Liver (tissue), 8 donors: ENCODE measurements at regions not wholly inside any gene's neighbourhood (a gene's known extent, or its start where the extent isn't known, plus 50 kb on each side); places are given as distances from the start of the nearest gene placed in this dataset.

Source experiments
- DNase-seq: peaks from one replicate; pipeline ENCODE4 v3.0.0-alpha.2; 2017; ENCODE audit warnings: low spot score
- H3K27ac ChIP-seq, 2 donors: one replicate each; pipeline ENCODE4 v1.7.0; 2013; ENCODE audit warnings: inconsistent platforms in 2 of 2, low read length in 2 of 2, control low read depth in 1 of 2, low read depth in 1 of 2, mild to moderate bottlenecking in 1 of 2
- H3K27me3 ChIP-seq, 4 donors: one replicate each; pipeline versions ENCODE4 v1.6.1 to v1.7.0; 2013; ENCODE audit warnings: low read length in 3 of 4, inconsistent platforms in 1 of 4, mild to moderate bottlenecking in 1 of 4, moderate library complexity in 1 of 4; ENCODE audit not compliant: control insufficient read depth in 4 of 4, insufficient read depth in 4 of 4
- H3K36me3 ChIP-seq, 4 donors: one replicate each; pipeline versions ENCODE4 v1.6.1 to v1.7.0; 2013; ENCODE audit warnings: low read length in 3 of 4, mild to moderate bottlenecking in 3 of 4, low read depth in 1 of 4, moderate library complexity in 1 of 4; ENCODE audit not compliant: control insufficient read depth in 4 of 4, insufficient read depth in 3 of 4
- H3K4me1 ChIP-seq, 4 donors: one replicate each; pipeline versions ENCODE4 v1.6.1 to v1.7.0; 2013; ENCODE audit warnings: low read length in 3 of 4, mild to moderate bottlenecking in 3 of 4, moderate library complexity in 1 of 4; ENCODE audit not compliant: control insufficient read depth in 4 of 4, insufficient read depth in 4 of 4
- H3K4me3 ChIP-seq, 3 donors: one replicate each; pipeline versions ENCODE4 v1.6.1 to v1.7.0; 2013; ENCODE audit warnings: low read length in 3 of 3, control low read depth in 1 of 3, low read depth in 1 of 3, mild to moderate bottlenecking in 1 of 3
- H3K9ac ChIP-seq, 2 donors: one replicate each; pipeline ENCODE4 v1.7.0; 2013; ENCODE audit warnings: low read length in 2 of 2, mild to moderate bottlenecking in 2 of 2, moderate library complexity in 2 of 2, control low read depth in 1 of 2, low read depth in 1 of 2
- H3K9me3 ChIP-seq, 4 donors: one replicate each; pipeline versions ENCODE4 v1.6.1 to v1.7.0; 2013; ENCODE audit warnings: low read length in 3 of 4; ENCODE audit not compliant: control insufficient read depth in 4 of 4
- ATF3 ChIP-seq: IDR thresholded peaks from 2 replicates; pipeline ENCODE4 v1.6.1; 2016; ENCODE audit warnings: antibody characterized with exemption
- CTCF ChIP-seq: fragments of 150-350 bp; IDR thresholded peaks from 2 replicates; pipeline ENCODE4 v1.5.1; 2017; ENCODE audit warnings: improper control_type of control experiment, low read depth, low read length; ENCODE audit not compliant: missing input control
- EGR1 ChIP-seq, 2 donors: IDR thresholded peaks; 2 replicates each; pipeline ENCODE4 v1.6.1; 2016 to 2018; ENCODE audit warnings: antibody characterized with exemption in 2 of 2, low read depth in 2 of 2
- FOXA1 ChIP-seq: IDR thresholded peaks from 2 replicates; pipeline ENCODE4 v1.6.1; 2016; ENCODE audit warnings: antibody characterized with exemption
- FOXA2 ChIP-seq: IDR thresholded peaks from 2 replicates; pipeline ENCODE4 v1.6.1; 2016; ENCODE audit warnings: antibody characterized with exemption
- GABPA ChIP-seq, 2 donors: IDR thresholded peaks in 1 of 2; conservative IDR thresholded peaks in 1 of 2; 2 replicates each; pipeline ENCODE4 v1.6.1; 2016; ENCODE audit warnings: antibody characterized with exemption in 2 of 2, mild to moderate bottlenecking in 1 of 2, moderate library complexity in 1 of 2
- HNF4A ChIP-seq, 2 donors: conservative IDR thresholded peaks; 2 replicates each; pipeline ENCODE4 v1.6.1; 2016; ENCODE audit warnings: antibody characterized with exemption in 2 of 2, mild to moderate bottlenecking in 2 of 2
- HNF4G ChIP-seq: IDR thresholded peaks from 2 replicates; pipeline ENCODE4 v1.6.1; 2016; ENCODE audit warnings: antibody characterized with exemption
- JUND ChIP-seq, 2 donors: IDR thresholded peaks; 2 replicates each; pipeline ENCODE4 v1.6.1; 2016; ENCODE audit warnings: antibody characterized with exemption in 2 of 2
- MAX ChIP-seq: IDR thresholded peaks from 2 replicates; pipeline ENCODE4 v1.6.1; 2016; ENCODE audit warnings: antibody characterized with exemption
- NR2F2 ChIP-seq: IDR thresholded peaks from 2 replicates; pipeline ENCODE4 v1.6.1; 2016; ENCODE audit warnings: antibody characterized with exemption
- RAD21 ChIP-seq, 2 donors: IDR thresholded peaks; 2 replicates each; pipeline ENCODE4 v1.6.1; 2016; ENCODE audit warnings: antibody characterized with exemption in 2 of 2, mild to moderate bottlenecking in 2 of 2
- REST ChIP-seq: IDR thresholded peaks from 2 replicates; pipeline ENCODE4 v1.6.1; 2016; ENCODE audit warnings: antibody characterized with exemption, mild to moderate bottlenecking
- RXRA ChIP-seq, 2 donors: IDR thresholded peaks; 2 replicates each; pipeline ENCODE4 v1.6.1; 2017 to 2018; ENCODE audit warnings: antibody characterized with exemption in 2 of 2, mild to moderate bottlenecking in 1 of 2
- SP1 ChIP-seq: IDR thresholded peaks from 2 replicates; pipeline ENCODE4 v1.6.1; 2018; ENCODE audit warnings: antibody characterized with exemption, mild to moderate bottlenecking
- TAF1 ChIP-seq: conservative IDR thresholded peaks from 2 replicates; pipeline ENCODE4 v1.6.1; 2016; ENCODE audit warnings: antibody characterized with exemption, mild to moderate bottlenecking
- YY1 ChIP-seq: IDR thresholded peaks from 2 replicates; pipeline ENCODE4 v1.6.1; 2016; ENCODE audit warnings: antibody characterized with exemption, mild to moderate bottlenecking
- ZBTB33 ChIP-seq: IDR thresholded peaks from 2 replicates; pipeline ENCODE4 v1.6.1; 2016; ENCODE audit warnings: antibody characterized with exemption
- WGBS: extraction: QIAGEN DNeasy Blood & Tissue Kit; methylation state at CpG from one replicate; pipeline ENCODE4 v1.1.7; 2013; 5-methylcytosine and 5-hydroxymethylcytosine counted together
- donor health status: healthy.
- donor health status: healthy.
- donor health status: healthy.
- donor health status: healthy.
- donor health status: healthy.

GRCh38 chr21:28423521-28424190 is 569.0 kb downstream of the LTN1 start:
- no peak for DNase-seq
- H3K36me3 ChIP-seq: no peaks in the 10 kb centered on the region
- 26% methylated on average over 3 of the region's 3 CpGs for WGBS

More at GRCh38 chr21:28423521-28424190, 569.0 kb downstream of the LTN1 start:
- H3K9me3 ChIP-seq: no peaks in the 10 kb centered on the region
- H3K27ac ChIP-seq: no peak overlapping the region
- no peak overlapping the region for H3K9ac ChIP-seq
- H3K4me1 ChIP-seq: no peaks in the 10 kb centered on the region
- no peaks in the 10 kb centered on the region for H3K27me3 ChIP-seq
- H3K4me3 ChIP-seq: no peak overlapping the region
- TF ChIP-seq FOXA1 (no peak), GABPA (IDR thresholded peaks at IDR 0.05 in 1 of 2, conservative IDR thresholded peaks at IDR 0.05 in 1 of 2) (no peak), RAD21 (IDR thresholded peaks at IDR 0.05) (no peak), SP1 (no peak), YY1 (no peak), RXRA (IDR thresholded peaks at IDR 0.05) (no peak), EGR1 (IDR thresholded peaks at IDR 0.05; ENCODE audit: low read depth in 2 of 2) (no peak), REST (no peak), HNF4A (conservative IDR thresholded peaks at IDR 0.05) (no peak), JUND (IDR thresholded peaks at IDR 0.05) (no peak), FOXA2 (no peak), ZBTB33 (no peak), MAX (no peak), ATF3 (no peak), TAF1 (no peak), HNF4G (no peak), CTCF (no peak), NR2F2 (no peak)
